ENCODE measurements at regions not wholly inside any gene's neighbourhood (a gene's known extent, or its start where the extent isn't known, plus 50 kb on each side); places are given as distances from the start of the nearest gene placed in this dataset.

DNA sequence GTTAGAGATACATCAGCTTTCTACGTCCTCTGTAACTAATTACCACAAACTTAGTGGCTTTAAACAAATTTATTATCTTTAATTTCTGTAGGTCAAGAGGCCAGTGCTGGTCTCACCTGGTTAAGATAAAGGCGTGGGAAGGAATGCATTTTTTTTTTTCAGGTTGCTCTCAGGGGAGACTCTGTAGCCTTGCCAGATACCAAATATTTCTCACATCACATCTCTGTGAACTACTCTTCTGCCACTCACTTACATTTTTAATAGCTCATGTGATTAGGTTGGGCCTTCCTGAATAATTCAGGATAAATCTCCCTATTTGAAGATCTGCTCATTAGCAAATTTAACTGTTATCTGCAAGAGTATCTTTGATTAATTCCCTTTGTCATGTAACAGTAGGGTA, 214.6 kb downstream of the CBLN2 start:
- TF ChIP-seq GATA3 (IDR thresholded peaks at IDR 0.05; ENCODE audit: low read depth, low read length) = no peak
- no peak for TF ChIP-seq GATA2 (IDR thresholded peaks at IDR 0.05; ENCODE audit: low read depth, low read length)
